RPMI7951 (cell line): ENCODE measurements at regions not wholly inside any gene's neighbourhood (a gene's known extent, or its start where the extent isn't known, plus 50 kb on each side); places are given as distances from the start of the nearest gene placed in this dataset.
"Not testable (repeated sequence)": the region's sequence is repeated elsewhere in the genome, so short reads cannot be mapped to it uniquely, and the experiment has no call there.

Experiments
- DNase-seq: peaks from one replicate; pipeline ENCODE4 v3.0.0-alpha.2; 2012; ENCODE audit warnings: low read depth

DNA sequence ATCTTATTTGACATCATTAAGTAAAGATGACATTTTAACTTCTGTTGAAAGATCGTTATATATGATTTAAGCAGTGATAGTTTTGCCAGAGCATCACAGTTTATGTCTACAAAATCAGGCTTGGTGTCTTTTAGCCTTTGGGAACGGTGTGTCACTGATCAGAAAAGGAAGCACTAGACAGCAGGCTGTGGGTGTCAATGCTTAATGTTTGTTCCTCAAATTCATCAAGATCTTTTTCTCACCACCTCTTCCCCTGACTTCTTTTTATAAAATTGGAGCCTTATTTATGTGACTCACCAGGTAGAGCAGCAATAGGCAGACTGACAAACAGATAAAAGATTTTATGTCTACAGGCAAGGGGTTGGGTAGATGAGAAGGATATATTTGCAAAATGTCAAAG is 1558.5 kb downstream of the EFNB2 start:
- DNase-seq = no peak

DNA sequence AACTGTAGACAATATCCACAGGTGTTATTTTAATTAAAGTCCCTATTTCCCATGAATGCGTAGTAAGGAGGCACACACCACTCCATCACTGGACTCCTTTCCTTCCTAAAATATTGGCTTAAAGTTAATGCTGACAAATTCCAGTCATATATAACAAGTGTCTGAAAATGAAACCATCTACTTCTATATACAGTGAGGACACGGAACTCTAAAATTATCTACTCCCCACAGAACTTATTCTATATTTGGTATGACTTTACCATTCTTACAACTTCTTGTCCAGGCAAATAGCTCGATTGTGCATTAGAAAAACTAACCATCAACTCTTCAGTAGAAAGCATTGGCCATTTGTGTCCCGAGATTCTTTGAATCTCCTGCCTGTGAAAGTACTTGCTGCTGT is 1560.2 kb downstream of the EFNB2 start:
- DNase-seq = no peak

DNA sequence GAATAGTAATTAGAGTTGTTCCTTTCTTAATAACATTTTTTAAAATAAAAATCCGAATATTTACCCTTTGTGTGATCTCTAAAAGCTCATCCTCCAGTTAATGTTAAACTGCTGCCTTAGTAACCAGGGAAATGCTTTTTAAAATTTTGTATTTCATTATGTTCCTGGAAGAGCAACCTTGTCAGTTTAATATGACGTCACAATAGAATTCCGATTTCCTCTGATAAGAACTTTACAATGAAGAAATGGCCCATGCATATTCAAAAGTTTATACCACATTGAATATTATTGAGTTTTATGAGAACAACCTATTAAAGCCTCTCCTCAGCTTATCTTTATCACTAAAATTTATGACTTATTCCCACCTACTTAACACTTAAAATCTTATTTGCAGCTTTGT is 1566.6 kb downstream of the EFNB2 start:
- DNase-seq = no peak

DNA sequence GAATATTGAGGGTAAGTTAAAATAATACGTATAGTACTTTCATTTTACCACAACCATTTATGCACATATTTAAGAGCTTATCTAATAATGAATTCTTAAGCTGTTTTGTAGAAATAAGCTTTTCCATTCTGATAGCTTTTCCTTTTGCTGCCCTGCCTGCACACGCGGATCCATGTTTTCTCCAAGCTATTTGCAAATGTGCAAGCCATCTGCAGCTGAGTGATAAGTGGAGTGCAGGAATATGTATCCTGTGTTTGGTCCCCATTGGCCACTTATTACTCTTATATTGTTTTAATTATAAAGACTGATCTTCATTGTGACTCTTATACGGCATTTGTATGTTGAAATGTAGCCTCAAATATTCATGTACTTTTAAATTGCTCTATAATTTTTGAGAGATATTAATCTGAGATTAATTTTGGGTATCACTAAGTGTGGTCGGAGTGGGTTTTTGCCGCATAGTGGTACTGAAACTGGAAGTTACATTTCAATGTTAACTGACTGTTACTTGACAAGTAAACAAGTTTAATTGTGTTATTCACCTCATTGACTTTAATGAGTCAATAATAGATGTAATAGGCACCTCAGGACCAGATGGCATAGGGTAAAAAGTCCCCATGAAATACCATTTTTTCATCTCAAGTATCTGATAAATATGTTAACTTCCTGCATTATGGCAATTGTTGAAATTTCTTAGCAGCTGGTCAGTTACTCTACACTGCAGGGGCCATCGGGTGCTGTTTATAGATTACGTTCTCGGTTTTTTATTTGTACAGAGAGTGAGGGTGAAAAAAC is 1567.4 kb downstream of the EFNB2 start:
- DNase-seq = no peak

DNA sequence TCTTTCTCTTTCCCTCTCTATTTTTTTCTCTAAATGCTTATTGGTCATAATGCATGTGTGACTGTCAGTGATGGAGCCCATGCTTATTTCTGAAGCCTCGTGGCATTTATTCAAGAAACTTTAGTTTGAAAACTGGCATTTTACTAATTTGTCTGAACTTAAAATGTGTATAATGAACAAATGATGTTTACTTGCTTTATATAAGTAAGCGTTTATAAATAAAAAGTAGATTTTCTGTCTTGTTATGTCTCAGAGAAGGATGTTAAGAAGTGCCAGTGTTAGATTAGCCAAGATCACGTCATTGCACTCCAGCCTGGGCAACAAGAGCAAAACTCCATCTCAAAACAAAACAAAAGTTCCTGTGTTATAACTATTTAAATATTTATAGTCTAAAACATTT is 1568.1 kb downstream of the EFNB2 start:
- DNase-seq = no peak

DNA sequence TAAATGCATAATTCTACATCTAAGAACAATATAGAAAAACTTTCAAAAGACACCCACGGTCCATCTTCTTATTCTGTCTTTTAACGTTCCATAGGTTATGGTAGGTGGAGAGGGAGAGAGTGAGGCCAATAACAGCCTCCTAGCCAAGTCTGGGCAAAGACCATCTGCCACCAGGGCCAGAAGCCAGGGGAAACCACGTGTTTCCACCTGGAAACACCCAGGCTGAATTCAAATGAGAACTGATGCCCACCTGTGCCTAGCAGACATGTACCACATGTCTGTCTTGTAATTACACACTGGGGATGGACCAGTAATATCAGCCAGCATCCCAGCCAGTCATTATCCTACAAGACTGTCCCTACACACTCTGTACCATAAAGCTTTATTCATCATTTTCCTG is 1573.1 kb downstream of the EFNB2 start:
- no peak for DNase-seq

DNA sequence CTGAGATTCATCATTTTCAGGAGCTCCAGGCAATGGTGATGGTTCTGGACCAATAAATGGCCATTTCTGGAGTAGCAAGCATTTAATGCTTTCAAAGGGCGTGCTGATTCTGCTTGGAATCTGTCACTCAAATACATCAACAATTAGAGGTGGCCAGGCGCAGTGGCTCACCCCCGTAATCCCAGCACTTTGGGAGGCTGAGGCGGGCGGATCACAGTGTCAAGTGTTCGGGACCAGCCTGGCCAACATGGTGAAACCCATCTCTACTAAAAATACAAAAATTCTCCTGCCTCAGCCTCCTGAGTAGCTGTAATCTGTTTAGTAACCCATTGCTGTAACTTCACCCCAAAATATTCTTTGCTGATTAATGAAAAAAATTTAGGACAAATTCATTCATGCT is 1574.2 kb downstream of the EFNB2 start:
- no peak for DNase-seq

DNA sequence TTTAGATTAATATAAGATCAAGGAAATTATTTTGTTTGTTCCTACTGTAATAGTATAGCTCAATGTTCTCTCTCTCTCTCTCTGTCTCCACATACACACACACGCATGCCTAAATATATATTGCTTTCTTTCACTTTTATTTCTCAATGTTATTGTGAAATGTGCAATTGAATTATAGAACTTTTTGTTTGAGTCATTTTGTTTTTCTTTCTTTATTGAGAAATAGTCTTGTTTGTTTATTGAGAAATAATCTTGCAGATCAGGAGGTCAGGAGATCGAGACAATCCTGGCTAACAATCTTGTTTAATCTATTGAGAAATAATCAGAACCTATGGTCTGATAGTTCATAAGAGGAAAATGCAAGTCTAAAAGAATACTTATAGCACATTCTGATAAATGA is 1581.3 kb downstream of the EFNB2 start:
- no peak for DNase-seq

DNA sequence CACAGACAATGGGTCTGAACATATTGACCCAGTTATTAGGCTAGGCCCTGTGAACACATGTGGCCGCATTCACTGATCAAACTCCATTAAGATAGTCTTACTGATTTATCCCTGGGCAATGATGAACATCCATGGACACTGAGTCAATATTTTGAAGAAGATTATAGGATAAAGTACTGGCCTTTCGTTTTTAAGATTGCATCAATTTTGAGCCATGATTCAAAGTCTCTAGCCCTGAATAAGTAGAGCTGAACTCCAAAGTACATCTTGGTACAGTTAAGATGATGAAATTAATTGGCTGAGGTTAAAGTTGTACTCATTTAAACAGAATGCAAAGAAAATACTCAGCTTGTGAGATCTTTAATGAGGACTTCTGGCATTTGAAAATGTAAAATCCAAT is 1581.9 kb downstream of the EFNB2 start:
- no peak for DNase-seq

DNA sequence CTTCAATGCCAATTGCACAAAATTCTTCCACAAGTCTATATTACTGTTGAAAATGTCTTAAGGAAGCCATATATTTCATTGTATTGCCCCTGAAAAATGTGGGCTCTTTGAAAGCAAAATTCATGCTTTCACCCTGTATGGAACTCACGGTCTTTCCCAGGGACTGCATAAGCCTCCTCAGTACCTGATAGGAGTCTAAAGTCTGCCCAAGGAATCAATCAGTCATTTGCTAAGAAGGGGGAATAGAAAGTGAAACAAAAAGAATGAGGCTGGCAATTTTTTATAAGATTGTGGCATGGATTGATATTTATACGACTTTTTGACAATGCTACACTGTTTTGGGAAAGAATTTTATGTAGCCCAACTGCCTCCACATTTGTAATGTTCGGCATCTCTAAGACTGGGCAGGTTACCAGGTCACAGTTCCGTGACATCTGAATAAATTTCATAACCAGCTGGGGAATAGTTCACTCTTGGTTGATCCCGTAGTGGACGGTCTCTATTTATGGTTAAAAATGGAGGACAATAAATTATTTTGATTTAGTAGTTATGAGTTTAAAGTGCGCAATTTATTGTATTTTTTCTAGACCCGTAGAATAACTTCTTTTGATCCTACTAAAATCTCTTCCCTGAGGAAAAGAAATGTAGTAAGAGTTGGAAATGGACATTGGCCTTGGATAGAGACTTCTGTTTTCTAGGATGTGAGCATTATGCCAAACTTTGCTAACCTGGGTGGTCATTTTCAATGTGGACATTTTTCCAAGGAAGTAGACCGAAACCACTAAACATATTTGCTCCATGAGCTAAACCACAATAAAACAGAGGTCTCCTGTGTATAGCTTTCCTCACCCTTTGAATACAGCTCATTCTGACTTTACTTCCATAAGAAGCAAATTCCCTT is 1585.4 kb downstream of the EFNB2 start:
- DNase-seq = no peak

DNA sequence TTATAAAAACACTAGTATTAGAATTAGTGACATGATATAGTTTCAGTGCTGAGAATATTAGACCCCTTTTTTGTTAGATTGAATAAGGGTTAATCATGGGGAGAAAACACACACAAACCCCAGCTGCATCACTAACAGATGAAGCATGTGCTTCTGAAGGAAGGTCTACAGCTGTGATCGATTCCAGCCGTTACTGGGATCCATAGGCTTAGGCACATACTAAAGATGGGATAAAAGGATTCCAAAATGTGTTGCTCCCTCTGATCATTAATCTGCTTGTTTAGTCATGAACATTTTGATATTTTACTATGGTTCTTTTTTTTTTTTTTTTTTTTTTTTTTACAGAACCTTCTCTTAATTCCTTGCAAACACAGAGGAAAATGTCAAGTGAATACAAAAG is 1591.3 kb downstream of the EFNB2 start:
- DNase-seq = no peak

DNA sequence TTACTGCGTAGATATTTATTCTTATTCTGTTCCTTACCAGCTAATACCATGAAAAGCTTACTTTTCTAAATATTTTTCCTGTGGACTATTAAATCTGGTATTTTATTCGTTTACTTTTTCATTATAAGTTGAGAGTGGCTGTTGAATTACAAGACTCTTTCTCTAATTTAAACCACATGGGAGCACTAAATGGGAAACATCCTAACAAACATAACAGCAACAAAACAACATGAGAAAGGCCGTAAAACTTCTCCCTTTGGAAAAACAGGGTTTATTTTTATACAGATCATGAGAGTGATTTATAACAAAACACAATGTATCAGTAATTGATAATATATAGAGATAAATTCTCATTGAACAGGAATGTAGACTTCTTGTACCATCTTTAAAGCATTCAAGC is 1592.1 kb downstream of the EFNB2 start:
- DNase-seq = no peak

DNA sequence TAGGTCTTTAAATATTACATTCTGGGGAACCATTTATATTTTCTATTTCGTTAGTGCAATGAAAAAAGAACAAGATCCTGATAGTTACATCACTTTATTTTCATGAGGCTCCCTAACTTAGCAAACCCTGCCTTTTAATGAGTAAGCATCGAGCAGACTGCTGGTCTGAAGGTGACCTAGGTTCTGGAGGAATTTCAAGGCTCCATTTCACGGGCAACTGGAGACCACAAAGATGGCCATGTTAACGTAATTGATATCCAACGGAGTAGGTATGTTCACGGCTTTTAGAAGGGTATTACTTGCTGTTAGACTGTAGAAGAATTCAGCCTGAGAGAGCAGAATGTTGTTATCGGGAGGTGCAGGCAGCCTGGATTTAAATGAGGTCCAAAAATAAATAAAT is 1597.6 kb downstream of the EFNB2 start:
- no peak for DNase-seq

DNA sequence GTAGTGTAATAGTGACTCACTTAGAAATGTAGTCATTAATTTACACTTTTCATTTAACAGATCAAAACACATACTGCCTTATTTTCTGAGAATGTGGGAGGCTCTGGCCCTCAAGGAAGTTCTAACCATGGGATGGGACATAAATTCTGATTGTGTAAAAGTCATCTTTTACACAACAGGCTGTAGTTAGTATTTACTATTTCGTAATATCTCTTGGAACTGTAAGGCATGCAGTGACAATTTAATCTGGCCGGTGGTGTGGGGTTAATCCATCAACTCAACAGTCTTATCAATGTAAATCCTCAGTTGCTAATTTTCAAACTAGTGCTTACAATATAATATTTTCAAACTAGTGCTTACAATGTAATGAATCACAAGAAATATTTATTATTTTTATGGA is 1599.2 kb downstream of the EFNB2 start:
- DNase-seq = no peak

DNA sequence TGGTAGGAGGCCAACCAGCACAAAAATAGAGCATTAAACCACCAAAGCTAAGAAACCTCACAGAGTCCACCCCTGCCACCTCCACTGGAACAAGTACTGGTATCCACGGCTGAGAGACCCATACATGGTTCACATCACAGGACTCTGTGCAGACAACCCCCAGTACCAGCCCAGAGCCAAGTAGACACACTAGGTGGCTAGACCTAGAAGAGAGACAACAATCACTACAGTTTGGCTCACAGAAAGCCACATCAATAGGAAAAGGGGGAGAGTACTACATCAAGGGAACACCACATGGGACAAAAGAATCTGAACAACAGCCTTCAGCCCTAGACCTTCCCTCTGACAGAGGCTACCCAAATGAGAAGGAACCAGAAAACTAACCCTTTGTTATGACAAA is 1614.9 kb downstream of the EFNB2 start:
- DNase-seq = not testable (repeated sequence)

DNA sequence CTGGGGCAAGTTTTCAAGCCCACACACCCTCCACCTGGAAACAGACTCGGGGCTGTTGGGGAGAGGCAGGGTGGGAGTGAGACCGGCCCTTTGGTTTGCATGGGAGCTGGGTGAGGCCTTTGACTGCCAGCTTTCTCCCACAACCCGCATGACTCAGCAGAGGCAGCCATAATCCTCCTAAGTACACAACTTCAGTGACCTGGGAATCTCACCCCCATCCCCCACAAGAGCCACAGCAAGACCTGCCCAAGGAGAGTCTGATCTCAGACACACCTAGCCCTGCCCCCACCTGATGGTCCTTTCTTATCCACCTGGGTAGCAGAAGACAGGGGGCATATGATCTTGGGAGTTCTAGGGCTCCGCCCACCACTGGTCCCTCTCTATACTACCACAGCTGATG is 1615.4 kb downstream of the EFNB2 start:
- DNase-seq = no peak

DNA sequence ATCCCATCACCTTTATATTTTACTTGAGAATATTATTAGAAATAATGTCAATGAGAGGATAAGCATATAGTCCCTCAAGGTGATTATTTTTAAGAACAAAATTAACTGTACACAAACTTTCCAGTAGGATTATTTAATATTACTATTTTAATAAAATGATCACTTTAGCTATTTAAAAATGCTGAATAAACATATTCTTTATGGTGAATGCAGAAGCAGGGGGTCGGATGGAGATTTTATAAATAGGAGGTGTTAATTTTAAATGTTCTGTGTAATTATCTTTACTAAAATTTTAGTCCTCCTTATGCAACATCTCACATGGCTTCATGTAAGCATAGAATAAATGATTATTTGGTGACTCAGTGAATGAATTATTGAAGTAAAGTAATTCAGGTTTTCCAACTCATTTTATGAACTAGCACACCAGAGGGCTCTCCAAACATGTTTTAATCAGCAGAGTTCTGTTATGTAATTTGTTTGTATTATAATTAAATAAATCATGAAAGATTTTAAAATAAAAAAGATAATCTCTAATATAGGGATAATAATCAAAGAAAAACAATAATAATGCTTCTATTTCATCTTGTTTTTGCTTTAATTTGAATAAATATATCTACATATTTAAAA is 1635.2 kb downstream of the EFNB2 start:
- no peak for DNase-seq

DNA sequence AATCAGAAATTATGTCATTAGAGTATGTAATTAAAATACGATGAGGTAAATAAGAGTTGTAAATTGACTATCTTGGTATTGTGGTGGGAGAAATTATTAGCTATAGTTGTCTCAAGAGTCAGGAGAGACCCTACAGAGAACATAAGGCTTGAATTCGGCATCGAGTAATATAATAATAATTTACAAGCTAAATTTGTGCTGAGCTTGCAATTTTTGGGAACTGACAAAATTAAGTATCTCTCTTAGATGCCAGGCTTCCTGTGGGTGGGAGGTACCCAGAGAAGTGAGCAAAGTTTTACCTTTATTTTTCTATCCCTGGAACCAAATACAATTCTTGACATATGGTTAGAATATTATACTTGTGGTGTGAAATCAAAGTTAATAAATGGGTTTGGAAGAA is 1637.0 kb downstream of the EFNB2 start:
- no peak for DNase-seq

DNA sequence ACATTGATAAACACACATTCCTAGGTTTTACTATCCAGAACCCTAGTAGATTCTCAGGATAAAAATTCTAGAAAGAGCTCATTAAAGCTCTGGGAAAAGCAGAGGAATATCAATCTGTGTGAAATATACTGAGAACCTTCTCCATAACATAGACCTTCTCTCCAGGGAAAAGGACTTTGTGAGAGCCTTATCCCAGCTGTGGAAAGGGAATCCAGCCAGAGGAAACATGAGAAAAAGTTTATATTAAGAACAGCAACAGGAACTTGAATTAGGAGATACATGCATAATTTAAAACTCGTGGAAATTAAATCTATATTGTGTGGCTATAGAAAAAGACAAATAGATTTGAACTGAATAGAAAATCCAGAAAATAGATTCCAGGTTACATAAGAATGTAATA is 1639.9 kb downstream of the EFNB2 start:
- no peak for DNase-seq

DNA sequence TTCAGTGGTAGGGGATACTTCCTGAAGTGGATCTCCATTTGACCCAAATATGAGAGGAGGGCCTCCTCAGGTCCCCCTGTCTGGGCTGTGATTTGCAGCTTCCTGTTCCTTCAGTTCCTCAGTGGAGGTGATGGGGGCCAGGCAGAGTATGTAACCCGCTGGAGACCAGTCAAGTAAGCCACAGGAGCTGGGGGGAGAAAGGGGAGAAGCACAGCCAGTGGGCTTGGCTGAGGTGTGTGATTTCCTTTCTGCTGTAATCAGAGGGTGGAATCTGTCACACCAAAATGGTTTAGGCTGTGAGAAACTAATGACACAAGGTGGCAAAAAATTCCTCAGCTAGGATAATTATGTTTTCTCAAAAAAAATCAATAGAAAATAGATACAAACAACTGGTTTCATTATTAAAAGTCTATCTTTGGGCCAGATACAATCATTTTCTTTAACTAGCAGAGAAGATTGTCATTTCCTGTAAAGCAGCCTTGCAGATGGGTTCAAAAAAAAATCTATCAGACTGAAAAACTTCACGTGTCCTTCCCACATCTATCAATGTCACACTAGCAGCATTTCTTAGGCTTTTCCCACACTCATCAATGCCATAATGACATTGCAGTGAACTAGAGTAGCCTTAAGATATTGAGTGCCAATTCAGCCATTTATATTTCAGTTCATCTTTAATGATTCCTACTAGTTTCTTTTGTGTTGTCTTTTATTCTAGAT is 1660.3 kb downstream of the EFNB2 start:
- DNase-seq = no peak

DNA sequence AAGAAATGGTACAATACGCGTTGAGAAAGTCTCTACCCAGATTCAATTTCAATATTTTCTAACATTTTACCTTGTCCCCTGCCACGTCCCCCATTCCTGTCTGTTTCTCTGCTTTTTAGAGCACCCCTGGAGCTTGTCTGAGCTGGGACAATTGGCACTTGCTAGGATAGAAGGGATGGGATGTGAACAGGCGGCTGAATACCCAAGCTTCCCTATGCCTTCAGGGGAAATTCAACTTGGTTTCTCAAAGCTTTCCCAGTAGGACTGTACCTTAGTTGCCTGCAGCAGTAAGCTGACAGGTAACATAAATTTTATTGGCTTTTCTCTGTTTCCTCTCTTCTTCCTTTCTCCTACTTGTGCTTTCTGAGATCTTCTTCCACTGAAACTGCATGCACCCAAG is 1663.3 kb downstream of the EFNB2 start:
- no peak for DNase-seq

DNA sequence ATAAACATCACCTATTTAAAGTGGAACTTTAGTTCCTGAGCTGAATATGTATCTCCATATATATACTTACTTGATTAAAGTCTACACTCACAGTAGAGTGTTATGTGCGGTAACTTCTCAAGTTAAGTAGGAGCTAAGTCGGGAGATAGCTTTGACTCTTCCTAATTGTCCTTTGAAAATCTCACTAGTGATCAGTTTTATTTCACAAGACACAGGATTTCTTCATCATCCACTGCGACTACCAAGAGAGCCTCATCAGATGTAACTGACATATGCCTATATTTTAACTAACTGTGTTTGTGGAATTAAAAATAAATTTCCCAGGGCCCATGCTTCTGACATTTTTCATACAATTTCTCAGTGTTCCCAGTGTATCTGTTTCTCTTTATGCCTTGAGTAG is 1664.0 kb downstream of the EFNB2 start:
- no peak for DNase-seq
